GM19238 (cell line): ENCODE measurements at regions not wholly inside any gene's neighbourhood (a gene's known extent, or its start where the extent isn't known, plus 50 kb on each side); places are given as distances from the start of the nearest gene placed in this dataset.
A peak's percentile ranks its signal among the peaks of the same experiment; 100 is the strongest.
"Not testable (repeated sequence)": the region's sequence is repeated elsewhere in the genome, so short reads cannot be mapped to it uniquely, and the experiment has no call there.

Experiments
- DNase-seq: peaks from one replicate; pipeline ENCODE4 v3.0.0; 2011; ENCODE audit warnings: low spot score; ENCODE audit not compliant: insufficient read length

DNA sequence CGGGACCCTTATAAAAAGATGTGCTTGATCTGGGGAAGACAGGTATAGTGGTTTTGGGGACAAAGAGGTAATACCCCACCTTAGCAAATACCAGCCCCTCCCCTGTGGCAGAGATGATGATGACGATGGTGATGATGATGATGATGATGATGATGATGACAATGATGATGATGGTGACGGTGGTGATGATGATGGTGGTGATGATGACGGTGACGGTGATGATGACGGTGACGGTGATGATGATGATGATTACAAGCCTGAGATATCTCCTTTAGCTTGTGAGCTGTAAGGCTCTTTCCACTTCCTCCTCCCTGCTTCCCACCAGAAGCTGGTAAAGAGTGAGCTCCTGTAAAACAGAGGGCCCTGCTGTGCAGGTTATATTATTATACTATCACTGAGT is 89.5 kb upstream of the TMEM45B start:
- no peak for DNase-seq

DNA sequence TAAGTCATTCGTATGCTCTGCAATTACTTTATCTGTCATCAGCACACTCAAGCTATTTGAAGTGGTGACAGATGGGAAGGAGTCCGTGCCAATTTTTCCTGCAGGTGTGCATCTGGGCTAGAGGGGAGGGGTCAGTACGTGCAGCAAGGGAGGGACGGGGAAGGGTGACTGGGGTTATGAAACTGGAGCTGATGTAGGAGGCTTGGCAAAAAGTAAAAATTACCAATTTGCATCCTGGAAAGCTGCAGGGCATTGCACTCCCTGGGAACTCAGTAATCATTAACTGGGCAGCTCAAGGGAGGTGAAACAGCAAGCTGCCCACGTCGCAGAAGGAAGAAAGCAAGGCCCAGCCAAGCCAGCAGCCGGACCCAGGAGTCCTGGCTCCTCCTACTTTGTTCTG is 87.1 kb upstream of the TMEM45B start:
- no peak for DNase-seq

DNA sequence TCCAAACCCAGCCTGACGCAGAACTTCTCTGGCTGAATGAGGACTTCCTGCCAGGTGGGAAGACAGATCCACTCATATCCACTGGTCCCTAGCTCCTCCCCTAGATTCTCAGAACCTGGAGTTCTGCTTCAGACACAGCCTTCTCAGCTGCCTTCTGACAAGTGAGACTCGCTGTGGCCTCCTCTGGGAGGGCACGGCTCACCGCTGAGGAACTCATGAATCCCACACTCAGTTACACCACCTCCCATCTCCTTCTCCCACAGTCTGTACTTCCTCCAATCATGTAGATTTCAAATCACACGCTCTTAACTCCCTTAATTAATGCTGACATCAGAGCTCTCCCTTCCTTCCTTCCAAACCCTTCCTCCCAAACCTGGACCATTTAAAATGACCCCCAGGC is 86.4 kb upstream of the TMEM45B start:
- DNase-seq = no peak

DNA sequence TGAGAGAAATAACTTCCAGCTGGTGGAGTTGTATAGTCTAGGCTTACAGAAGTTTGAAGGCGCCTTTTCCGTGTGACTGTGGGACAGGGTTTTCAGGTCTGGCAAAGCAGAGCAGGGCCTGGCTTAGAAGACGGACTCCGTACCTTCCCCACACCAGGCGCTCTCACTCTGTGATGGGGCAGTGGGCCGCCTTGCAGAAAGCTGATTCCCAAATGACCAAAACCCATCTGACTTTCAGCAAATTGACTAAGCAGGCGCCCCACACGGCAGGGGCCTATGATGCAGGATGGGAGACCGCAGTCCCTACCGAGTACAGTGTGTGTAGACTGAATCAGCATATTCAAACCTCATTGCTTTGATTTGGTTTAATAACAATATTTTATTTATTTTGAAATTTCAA is 85.8 kb upstream of the TMEM45B start:
- DNase-seq = no peak

DNA sequence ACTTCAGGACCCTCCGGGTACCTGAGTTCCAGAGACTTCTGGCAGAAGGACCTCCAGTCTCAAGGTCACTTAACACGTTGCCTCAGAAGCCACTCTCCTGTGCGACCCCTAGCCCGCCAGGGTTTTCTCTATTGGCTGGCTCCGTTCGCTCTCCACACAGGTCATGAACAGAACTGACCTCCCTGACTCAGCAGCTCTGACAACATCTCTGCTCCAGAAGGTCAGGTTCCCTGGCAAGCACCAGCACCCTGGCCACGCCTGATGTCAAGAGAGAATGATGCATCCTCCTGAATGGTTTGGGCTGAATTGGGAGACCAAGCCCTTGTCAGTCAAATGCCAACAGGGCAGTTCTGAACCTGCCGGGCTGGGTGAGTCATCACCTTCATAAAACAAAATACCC is 84.3 kb upstream of the TMEM45B start:
- DNase-seq = no peak

DNA sequence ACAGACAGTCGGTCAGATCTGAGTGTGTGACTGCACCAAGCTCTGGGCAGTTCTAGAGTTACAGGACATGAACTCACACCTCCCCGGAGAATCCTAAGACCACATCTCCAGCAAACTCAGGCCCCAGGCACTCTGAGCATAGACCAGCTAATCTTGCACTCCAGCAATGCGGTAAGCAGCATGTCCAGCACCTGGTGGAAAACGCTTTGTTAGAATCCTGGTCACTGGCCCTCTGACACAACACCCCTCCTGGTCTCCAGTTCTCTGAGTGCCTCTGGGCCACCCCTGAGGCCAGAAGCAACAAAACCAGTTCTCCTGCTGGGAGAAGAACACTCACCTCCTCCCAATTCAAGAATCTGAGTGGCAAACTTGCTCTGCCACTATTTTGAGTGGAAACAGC is 82.7 kb upstream of the TMEM45B start:
- no peak for DNase-seq

DNA sequence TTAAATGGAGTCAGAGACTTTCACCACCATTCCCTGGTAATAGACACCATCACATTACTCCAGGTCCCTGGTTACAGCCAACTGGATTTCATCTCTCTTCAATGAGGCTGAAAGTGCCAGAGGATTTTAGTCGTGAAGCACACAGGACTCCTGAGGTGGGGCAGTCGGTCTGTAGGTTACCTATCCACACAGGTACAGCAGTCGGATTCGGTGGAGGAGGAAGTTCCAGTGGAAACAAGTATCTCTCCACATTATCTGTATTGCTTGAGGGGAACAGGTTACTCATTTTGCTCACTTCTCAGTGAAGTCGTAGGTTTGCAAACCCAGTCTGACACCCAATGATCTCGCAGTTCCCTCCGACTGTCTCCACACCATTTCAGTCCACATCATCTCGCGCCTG is 82.3 kb upstream of the TMEM45B start:
- no peak for DNase-seq

DNA sequence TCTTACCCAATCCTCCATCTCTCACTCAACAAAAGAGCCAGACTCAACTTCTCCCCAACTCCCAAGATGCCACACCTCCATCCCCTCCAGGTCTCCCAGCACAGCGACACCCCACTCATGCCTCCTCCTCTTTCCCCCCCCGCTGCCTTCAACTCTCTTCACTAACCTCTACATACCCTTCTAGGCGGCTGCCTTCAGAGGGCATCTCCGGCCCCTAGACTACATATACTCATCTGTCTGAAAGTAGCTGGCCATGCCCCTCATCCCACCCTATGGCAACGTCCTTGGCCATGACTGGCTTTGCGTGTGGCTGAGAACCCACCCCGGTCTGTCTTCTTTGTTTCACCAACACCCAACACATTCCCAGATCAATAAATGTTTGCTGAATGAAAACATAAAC is 81.7 kb upstream of the TMEM45B start:
- no peak for DNase-seq

DNA sequence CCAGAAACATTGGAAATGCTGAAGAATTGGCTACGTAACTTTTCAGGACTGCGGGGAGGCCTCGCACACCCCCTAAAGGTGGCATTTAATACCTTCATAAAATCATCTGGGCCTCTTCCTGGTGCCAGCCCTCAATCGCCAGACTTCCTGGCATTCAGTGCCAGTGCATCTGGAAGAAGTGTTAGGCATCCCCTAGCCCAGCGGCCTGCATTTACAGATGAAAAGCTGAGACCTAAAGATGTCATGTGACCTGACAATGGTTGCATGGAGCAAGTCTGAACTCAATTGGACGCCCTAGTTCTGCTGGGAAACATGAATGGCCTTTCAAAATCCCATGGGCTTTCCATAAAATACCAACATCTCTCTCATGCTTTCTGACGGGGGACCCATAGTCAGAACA is 81.0 kb upstream of the TMEM45B start:
- DNase-seq = no peak

DNA sequence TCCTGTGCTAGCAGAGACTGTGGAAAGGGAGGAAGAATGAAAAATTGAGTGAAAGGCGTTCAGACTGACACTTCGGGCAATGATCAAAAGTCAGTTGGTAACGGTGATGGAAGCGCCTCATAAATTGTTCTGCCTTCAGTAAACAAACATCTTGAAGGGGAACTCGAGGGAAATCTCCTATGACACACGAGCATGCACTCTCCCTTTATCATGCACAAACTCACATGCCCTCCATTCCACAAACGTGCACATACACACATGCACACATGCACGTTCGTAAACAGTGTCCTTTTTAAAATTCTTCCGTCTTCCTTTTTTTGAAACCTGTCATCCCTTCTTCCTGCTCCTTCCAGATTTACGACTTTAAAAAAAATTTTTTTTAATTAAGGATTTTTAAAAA is 77.8 kb upstream of the TMEM45B start:
- DNase-seq = no peak

DNA sequence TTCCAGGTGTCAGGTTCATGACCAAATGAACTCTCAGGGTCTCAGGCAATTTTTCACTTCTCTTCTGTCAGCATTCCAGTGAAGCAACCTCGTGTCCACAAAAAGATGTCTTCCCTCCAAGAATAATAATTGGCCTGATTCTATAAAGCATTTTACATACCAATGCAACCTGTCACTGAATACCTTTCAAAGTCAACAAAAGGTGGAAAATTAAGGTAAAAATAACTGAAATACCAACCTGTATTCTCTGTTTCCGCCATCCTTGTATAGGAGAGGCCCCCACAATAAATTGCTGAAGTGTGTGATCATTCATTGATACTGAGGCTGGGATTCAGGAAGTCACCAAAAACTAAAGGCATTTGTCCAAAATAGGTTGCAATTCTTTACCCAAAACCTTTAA is 77.4 kb upstream of the TMEM45B start:
- DNase-seq = no peak

DNA sequence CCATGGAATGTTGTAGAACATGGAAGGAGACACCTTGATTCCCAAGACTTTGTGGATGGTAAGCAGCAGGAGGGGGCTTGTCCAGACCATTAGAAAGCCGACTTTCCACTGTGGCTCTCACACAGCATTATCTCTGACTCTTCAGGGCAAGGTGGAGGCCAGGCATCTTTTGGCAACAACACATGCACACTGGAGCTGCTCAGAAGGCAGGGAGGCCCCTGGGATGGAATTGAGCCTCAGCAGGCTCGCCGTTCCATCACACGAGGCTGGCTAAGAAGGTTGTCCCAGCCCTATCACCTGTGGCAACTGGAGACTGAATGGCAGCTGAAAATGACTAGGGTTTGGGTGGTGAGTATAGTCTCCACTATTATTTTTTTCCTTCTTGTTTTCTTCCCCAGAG is 76.3 kb upstream of the TMEM45B start:
- no peak for DNase-seq

DNA sequence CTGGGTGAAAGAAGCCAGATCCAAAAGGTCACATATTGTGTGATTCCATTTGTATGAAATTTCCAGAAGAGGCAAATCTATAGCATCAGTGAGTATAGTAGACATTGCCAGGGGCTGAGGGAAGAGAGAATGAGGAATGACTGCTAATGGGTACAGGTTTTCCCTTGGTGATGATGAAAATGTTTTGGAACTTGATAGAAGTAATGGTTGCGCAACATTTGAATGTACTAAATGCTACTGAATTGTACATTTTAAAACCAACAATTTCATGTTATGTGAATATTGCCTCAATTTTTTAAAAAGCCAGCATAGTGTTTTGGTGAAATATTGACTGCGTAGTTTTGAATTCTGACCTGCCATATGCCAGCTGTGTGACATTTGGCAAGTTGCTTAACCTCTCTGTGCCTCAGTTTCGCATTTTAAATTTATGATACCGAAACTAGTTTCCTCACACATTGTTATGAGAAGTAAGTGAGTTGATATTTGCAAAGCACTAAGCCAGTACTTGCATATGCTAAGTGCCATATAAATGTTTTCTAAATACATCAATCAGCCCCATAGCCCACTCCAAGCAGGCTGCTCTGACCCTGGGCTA is 75.4 kb upstream of the TMEM45B start:
- no peak for DNase-seq

DNA sequence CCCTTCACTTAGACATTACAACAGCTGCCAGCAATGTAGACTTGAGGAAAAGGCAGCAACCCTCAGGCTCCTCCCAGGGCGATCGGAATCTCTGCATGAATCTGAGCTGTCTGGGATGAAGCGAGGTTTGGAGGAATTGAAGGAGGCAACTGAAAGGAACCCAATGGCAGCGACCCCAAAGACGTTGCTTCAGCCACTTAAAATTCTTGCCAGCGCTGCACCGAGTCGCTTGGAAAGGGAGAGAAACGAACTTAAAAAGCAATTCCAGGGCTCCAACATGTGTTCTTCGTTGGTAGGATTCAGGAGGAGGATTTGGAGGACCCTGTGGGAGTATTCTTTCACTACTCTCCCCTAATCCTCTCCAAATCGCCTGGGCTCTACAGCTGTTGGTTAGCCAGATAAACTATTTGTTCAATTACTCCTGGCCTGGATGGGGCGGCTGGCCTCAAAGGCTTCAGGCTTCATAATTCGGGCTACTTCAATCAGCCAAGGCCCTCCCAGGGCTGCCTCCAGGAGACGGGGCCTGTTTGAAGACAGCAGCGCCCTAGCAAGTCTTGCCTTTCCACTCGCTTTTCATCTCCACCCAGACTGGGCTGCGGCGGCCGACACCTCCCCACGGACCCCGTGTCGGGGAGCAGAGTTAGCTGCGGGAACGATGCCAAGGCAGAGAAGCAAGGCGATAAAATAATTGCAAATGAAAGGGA is 72.4 kb upstream of the TMEM45B start:
- DNase-seq = no peak

DNA sequence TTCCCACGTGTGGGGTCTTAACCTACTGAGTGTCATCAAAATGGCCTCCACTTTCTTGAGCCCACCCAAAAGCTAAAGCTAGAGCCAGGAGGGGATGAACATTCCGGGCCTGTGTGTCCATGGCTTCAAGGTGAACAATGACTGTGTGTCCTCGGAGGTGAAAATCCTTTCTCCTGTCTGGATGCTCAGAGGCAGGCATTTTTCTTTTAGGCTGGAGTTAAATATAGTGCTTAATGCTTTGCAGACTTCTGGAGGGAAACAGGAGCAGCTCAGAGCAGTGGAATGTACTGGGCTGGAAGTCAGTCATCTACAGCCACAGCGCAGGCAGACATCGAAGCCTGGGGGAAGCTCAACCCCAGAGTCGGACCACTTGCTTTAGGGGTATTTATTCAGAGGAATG is 68.6 kb upstream of the TMEM45B start:
- DNase-seq = no peak

DNA sequence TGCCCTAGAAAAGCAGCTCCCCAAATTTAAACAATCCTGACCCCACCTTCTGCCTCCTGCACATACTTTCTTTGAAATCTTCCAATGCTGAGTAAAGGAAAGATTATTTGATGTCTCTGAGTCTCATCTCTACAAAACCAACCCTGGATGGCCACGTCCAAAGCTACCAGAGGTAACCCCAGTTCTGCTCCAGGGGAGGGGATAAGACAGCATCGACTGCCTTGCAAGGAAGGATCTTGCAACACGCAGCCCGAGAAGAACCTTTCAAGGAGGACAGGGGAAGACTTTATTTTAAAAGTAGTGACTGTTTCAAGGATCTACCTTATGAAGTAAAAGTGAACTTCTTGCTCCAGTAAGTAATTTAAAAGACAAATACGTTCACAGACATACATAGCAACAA is 66.5 kb upstream of the TMEM45B start:
- DNase-seq = no peak

DNA sequence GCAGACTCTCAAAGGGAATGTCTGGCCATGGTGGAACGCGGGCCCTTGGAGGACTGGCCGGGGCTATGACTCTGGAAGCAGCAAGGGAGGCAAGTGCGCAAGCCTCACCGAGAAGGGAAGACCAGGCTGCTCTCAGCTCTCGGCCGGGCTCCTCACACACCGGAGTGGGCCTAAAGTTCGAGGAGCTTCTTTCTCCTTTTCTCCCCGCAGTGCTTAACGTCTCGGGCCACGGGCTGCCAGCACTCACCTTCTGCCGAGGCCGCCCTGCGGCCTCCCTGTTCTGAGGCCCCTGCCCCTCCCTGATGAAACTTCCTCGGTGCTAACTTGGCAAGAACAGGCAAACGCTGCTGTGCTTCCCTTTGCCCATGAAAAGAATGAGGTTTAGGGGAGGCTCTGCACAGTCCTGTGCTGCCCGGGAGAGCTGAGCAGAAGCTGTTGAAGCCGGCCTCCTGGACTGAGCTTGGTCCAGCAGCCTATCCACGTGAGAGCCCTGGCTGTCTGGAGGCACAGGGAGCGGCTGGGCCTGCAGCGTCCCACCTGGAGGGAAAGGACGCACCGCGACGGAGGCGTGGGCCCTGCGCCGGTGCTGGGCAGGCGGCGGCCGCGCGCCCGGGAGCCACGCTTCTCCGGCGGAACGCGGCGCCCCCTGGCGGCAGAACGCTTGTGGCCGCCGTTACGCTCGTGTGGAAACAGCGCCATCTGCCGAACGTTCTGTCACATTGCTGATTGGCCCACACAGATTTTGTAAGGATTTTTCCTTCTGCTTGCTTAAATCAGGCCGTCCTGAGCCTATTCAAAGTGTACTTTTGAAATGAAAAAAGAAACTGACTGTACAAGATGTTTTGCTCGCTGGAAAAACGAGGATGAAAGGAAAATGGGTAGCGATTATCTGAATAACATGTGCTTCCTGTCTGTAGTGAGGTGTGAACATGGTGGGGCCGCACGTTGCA is 65.0 kb upstream of the TMEM45B start:
- peak; percentile 33 for DNase-seq

DNA sequence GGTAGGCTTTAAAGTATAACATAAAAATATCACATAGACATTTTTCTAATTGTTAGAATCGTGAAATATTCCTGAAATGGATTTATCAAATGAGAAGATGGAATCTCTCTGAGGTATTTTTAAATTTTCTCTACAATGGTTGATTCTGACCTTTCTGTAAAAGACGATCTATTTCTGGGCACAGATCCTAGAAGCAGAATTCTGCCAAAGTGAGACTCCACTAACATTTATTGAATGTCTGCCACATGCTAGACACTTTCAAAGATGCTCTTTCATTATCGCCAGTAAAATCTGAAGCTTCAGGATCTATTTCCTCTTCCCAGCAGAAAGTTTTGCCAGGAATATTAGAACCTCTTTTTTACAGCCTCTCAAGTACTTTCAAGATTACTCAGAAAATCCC is 64.1 kb upstream of the TMEM45B start:
- DNase-seq = no peak

DNA sequence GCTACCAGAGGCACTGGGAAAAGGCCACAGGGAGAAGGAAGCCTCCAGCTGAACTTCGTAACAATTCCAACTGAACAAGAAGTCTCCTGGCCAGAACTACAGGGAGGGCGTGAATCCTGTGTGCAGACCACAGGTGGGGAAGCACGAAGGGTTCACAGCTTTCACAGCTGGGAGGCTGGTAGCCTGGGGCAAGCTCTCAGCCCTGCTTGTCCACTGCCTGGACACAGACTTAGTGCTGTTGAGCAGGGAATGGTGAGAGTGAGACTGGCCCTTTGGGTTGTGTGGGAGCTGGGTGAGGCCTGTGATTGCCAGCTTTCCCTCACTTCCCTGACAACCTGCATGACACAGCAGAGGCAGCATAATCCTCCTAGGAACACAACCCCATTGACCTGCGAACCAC is 52.1 kb upstream of the TMEM45B start:
- DNase-seq = not testable (repeated sequence)

DNA sequence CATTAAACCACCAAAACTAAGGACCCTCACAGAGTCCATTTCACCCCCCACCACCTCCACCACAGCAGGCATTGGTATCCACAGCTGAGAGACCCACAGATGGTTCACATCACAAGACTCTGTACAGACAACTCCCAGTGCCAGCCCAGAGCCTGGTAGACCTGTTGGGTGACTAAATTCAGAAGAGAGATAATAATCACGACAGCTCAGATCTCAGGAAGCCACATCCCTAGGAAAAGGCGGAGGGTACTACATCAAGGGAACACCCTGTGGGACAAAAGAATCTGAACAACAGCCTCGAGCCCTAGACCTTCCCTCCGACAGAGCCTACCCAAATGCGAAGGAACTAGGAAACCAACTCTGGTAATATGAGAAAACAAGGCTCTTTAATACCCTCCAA is 51.4 kb upstream of the TMEM45B start:
- not testable (repeated sequence) for DNase-seq
